VCaP (cell line): ENCODE measurements at regions not wholly inside any gene's neighbourhood (a gene's known extent, or its start where the extent isn't known, plus 50 kb on each side); places are given as distances from the start of the nearest gene placed in this dataset.
A peak's percentile ranks its signal among the peaks of the same experiment; 100 is the strongest.

Experiments used
- H3K27ac ChIP-seq: fragments of 450-650 bp; 2 replicates; pipeline ENCODE4 v1.5.1; 2017
- TF ChIP-seq, protein P1 (sequence below): fragments of 450-650 bp; conservative IDR thresholded peaks from 2 replicates; pipeline ENCODE4 v1.5.1; 2017; ENCODE audit warnings: mild to moderate bottlenecking, moderate library complexity

DNA sequence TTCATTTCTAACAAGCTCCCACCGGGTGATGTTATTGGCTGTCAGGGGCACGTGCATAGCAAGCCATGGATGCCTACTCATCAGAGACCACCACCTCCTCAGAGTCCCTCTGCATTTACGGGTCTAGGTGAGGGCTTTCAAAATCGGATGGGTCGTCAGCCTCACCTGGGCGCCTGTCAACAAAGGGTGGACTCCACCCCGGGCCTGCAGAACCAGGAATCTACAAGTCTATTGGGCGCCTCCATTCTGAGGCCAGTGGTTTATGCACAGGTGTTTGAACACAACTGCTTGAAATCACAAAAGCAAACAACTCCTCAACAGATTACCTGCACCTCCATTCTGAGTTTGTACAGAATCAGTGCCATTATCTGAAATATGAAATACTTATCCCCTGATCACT lies 318.9 kb downstream of the PTTG2 start:
- H3K27ac ChIP-seq = peak overlapping the region; percentile 30
- TF ChIP-seq, protein P1, sequence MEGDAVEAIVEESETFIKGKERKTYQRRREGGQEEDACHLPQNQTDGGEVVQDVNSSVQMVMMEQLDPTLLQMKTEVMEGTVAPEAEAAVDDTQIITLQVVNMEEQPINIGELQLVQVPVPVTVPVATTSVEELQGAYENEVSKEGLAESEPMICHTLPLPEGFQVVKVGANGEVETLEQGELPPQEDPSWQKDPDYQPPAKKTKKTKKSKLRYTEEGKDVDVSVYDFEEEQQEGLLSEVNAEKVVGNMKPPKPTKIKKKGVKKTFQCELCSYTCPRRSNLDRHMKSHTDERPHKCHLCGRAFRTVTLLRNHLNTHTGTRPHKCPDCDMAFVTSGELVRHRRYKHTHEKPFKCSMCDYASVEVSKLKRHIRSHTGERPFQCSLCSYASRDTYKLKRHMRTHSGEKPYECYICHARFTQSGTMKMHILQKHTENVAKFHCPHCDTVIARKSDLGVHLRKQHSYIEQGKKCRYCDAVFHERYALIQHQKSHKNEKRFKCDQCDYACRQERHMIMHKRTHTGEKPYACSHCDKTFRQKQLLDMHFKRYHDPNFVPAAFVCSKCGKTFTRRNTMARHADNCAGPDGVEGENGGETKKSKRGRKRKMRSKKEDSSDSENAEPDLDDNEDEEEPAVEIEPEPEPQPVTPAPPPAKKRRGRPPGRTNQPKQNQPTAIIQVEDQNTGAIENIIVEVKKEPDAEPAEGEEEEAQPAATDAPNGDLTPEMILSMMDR = no peak

DNA sequence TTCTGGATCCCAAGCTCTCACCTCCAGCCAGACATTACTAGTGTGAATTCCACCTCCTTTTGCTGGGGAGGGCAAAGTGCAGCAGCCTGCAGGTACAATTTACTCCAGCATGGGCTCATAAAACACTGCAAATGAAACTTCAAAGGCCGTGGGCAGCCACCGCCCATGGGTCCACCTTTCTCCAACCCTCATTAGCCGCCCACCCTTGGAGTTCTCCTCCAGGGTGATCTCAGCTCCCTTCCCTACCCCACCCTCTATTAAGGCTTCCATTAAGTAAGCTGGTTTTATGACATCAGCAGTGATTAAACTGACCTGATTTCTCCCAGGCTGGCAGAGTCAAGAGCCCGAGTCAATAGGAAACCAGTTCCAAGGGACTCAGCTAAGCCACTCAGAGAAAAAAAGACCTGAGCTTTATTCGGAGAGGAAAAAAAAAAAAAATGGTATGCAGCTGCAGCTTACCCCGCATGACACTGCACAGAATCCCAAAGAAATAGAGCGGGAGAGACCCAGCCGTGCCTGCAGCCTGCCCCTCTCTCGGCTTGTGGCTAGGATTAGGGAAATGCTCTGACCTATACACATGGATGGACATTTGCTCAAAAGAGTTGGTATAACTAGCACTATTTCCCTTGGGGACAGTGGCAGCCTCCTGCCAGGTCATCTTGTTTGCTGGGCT lies 319.6 kb downstream of the PTTG2 start:
- H3K27ac ChIP-seq = peak overlapping the region; percentile 30

DNA sequence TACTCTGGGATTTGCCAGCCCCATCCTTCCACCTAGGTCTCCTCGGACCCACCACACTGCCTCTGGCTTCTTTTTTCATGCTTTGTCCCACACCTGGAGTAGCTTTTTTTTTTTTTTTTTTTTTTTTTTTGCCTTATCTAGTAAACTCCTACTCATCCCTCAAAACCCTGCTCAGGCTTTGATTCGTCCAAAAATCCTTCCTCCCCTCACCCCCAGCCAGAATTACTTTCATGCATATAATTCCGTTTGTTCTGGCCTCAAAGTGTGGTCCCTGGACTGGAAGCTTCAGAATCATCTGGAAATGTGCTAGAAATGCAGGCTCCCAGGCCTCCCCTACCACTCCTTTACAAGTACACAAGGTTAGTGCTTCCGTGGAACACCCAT lies 320.1 kb downstream of the PTTG2 start:
- TF ChIP-seq, protein P1 = no peak
- H3K27ac ChIP-seq = peak overlapping the region; percentile 30; the same call in 1 of the 2 replicates

More for the DNA sequence above, 319.6 kb downstream of the PTTG2 start:
- TF ChIP-seq, protein P1 = no peak

DNA sequence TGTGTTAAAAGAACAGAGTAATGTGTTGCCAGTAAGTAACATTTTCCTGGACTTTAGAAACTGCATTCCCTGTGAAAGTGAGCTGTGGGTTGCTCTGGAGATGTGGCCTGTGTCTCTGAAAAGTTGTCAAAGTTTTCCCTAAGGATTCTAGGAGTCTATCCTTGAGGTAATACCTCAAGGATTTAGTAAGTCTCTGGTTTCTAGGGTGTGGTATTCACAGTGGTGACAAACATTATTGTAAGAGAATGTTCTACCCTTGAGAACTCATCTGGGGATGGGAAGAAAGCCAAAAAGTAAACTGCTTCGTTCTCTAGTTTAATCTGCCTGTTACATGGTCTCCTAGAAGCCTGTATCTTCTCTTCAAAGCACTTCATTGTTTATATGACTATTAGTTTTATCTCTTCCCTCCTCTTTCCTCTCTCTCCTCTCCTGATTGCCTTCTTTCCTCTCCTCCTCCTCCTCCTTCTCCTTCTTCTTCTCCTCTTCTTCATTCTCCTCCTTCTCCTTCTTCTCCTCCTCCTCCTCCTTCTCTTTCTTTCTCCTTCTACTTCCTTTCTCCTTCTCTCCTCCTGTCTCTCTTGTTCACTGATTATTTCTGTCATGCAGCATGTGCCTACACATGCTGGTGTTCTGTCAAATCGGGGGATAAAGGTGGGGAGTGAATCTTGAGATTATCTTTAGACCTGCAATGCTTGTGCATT lies 321.3 kb downstream of the PTTG2 start:
- TF ChIP-seq, protein P1 = no peak
- H3K27ac ChIP-seq = no peak overlapping the region

DNA sequence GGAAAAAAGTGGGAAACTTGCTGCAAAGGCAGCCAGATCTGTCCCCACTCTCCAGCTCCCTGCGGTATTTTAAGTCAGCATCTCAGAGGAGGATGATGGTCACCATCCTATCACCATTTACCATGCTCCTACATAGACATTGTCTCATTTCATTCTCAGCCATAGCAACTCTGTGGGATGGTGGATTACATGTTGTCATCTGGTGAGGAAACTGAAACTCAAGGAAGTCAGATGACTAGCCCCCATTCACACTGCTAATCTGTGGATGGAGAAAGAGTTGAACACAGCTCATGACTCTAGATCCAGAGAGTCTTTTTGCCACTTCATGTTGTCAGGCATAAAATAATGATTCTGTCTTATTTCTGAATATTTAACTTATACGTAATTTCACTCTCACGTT lies 323.5 kb downstream of the PTTG2 start:
- TF ChIP-seq, protein P1 = no peak
- H3K27ac ChIP-seq = no peak overlapping the region

DNA sequence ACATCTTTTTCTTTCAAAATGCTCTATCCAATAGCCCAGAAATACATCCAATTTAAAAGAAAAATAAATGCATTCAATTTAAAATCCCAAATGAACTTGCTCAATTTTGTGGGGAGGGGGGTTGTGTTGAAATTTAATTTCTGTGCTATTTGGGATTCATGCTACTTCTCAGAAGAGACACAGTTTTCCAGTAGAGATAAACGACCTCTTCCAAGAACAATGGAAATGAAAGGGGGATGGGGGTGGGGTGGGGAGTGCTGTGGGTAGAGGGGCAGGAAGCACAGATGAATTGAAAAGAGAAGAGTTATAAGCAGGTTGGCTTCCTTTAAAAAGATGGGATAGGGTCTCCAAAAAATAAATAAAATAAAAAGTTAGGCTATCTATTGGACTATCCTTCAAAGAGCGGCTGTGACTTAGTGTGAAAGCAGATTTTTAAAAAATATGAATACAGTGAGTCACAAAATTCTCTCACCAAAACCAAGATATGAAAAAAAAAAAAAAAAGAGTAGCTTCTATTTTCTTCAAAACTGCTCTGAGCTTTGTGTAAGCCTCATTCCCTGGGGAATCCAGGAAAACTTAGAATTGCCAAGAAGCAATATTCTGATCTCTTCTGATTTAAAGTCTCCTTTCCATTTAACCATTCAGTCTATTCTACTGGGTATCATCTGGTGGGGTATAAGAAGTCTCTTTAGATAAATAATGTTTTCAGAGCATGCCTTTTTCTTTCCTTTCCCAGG lies 324.3 kb downstream of the PTTG2 start:
- no peak overlapping the region for H3K27ac ChIP-seq
- TF ChIP-seq, protein P1 = no peak

DNA sequence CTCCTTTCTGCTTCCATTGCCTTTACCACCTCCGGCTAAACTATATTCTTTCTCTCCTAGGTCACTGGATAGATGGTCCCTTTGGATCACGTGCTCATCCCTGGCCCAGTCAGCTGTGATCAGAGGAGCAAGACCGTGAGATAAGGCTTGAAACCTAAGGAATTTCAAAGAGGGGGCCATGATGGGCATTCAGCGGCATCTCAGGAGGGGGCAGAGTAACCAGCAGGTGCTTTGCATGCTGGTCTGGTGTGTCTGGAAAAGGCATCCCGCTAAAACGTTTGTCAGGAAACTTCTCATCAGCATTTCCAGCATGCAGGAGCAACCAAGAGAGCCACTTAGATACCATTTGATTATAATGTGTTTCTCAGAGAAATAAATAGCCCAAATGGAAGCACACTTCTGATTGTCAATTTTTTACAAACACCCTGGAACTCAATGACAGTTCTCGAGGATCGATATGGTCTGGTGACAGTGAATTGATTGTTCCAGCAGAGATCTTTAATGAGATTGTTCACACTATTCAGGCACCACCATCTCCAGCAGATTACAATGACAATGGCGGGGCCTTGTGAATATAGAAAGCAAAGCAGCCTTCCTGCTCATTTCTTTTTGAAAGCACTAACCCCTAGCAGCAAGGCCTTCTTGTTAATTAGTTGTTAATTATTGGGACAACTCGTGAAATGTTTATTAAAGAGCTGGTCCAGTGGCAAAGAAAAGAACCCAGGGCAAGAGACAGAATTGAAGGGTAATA lies 327.1 kb downstream of the PTTG2 start:
- no peak overlapping the region for H3K27ac ChIP-seq
- TF ChIP-seq, protein P1 = no peak
